HEK293 (cell line): ENCODE measurements at regions not wholly inside any gene's neighbourhood (a gene's known extent, or its start where the extent isn't known, plus 50 kb on each side); places are given as distances from the start of the nearest gene placed in this dataset.

ENCODE experiments used
- CTCF ChIA-PET: fragments of 350-600 bp; formaldehyde crosslinking; extraction: SDS; loops from one replicate; lab custom pipeline; 2021; ENCODE audit warnings: antibody characterized with exemption; lab: Yijun Ruan, JAX
- POLR2A ChIA-PET: fragments of 300-600 bp; formaldehyde crosslinking; extraction: SDS; loops from one replicate; lab custom pipeline; 2020; ENCODE audit warnings: antibody characterized with exemption, inconsistent platforms; lab: Yijun Ruan, JAX
- H3K27ac ChIP-seq: fragments of 200-500 bp; sonication (Bioruptor generic); 2 replicates; pipeline ENCODE4 v1.5.1; 2014; ENCODE audit warnings: low read depth, low read length, control low read depth, inconsistent platforms; ENCODE audit errors: extremely low read depth
- H3K36me3 ChIP-seq, 2 experiments: fragments of 200-500 bp in 1 of 2; sonication (Bioruptor generic) in 1 of 2; 1 replicate in 1 of 2; 2 replicates in 1 of 2; pipeline ENCODE4 v1.5.1; 2014 to 2017; ENCODE audit warnings: inconsistent platforms in 2 of 2, low read length in 2 of 2; ENCODE audit not compliant: control insufficient read depth in 2 of 2, insufficient read depth in 1 of 2
- H3K4me1 ChIP-seq: fragments of 200-500 bp; sonication (Bioruptor generic); 2 replicates; pipeline ENCODE4 v1.5.1; 2014; ENCODE audit warnings: mild to moderate bottlenecking, low read length, inconsistent platforms; ENCODE audit not compliant: control insufficient read depth, insufficient read depth
- H3K4me3 ChIP-seq: 2 replicates; pipeline ENCODE4 v1.5.1; 2011; ENCODE audit warnings: low read depth, mild to moderate bottlenecking, control low read depth, low read length, moderate library complexity
- H3K9me3 ChIP-seq: fragments of 200-500 bp; sonication (Bioruptor generic); 2 replicates; pipeline ENCODE4 v1.5.1; 2014; ENCODE audit warnings: low read depth, low read length, inconsistent platforms; ENCODE audit not compliant: control insufficient read depth, insufficient read depth
- EGR2 ChIP-seq: fragments of 450-650 bp; formaldehyde crosslinking; IDR thresholded peaks from 2 replicates; pipeline ENCODE4 v1.5.1; 2016; ENCODE audit warnings: low read depth, missing biosample characterization, missing genetic modification characterization
- HOXD13 ChIP-seq: sonication (generic); formaldehyde crosslinking; IDR thresholded peaks from 2 replicates; pipeline ENCODE4 v1.8.0; 2022; ENCODE audit warnings: missing genetic modification reagents, borderline replicate concordance
- KLF8 ChIP-seq: fragments of 450-650 bp; formaldehyde crosslinking; IDR thresholded peaks from 2 replicates; pipeline ENCODE4 v1.5.1; 2016; ENCODE audit warnings: missing biosample characterization, missing genetic modification characterization
- ZBTB20 ChIP-seq: fragments of 450-650 bp; formaldehyde crosslinking; IDR thresholded peaks from 2 replicates; pipeline ENCODE4 v1.5.1; 2016; ENCODE audit warnings: missing biosample characterization, missing genetic modification characterization
- ZBTB44 ChIP-seq: fragments of 450-650 bp; IDR thresholded peaks from 2 replicates; pipeline ENCODE4 v1.5.1; 2018; ENCODE audit warnings: missing biosample characterization, mild to moderate bottlenecking, missing genetic modification characterization
- ZFP3 ChIP-seq: fragments of 450-650 bp; formaldehyde crosslinking; IDR thresholded peaks from 2 replicates; pipeline ENCODE4 v1.5.1; 2016; ENCODE audit warnings: low read depth, missing biosample characterization, missing genetic modification characterization
- ZIC2 ChIP-seq: fragments of 450-650 bp; formaldehyde crosslinking; IDR thresholded peaks from 2 replicates; pipeline ENCODE4 v1.5.1; 2016; ENCODE audit warnings: missing biosample characterization, missing genetic modification characterization
- ZNF10 ChIP-seq: fragments of 450-650 bp; formaldehyde crosslinking; IDR thresholded peaks from 2 replicates; pipeline ENCODE4 v1.5.1; 2017; ENCODE audit warnings: missing biosample characterization, missing genetic modification characterization
- ZNF112 ChIP-seq: fragments of 450-650 bp; formaldehyde crosslinking; IDR thresholded peaks from 2 replicates; pipeline ENCODE4 v1.5.0; 2017; ENCODE audit warnings: missing biosample characterization, missing genetic modification characterization
- ZNF121 ChIP-seq: fragments of 450-650 bp; formaldehyde crosslinking; IDR thresholded peaks from 2 replicates; pipeline ENCODE4 v1.5.1; 2016; ENCODE audit warnings: missing biosample characterization, missing genetic modification characterization
- ZNF239 ChIP-seq: fragments of 450-650 bp; formaldehyde crosslinking; IDR thresholded peaks from 2 replicates; pipeline ENCODE4 v1.5.1; 2016; ENCODE audit warnings: missing biosample characterization, missing genetic modification characterization
- ZNF266 ChIP-seq: fragments of 450-650 bp; formaldehyde crosslinking; IDR thresholded peaks from 2 replicates; pipeline ENCODE4 v1.5.1; 2016; ENCODE audit warnings: missing biosample characterization, missing genetic modification characterization, low read depth
- ZNF311 ChIP-seq: fragments of 450-650 bp; formaldehyde crosslinking; IDR thresholded peaks from 2 replicates; pipeline ENCODE4 v1.5.1; 2017; ENCODE audit warnings: missing biosample characterization, missing genetic modification characterization, borderline replicate concordance
- ZNF324 ChIP-seq: fragments of 450-650 bp; formaldehyde crosslinking; IDR thresholded peaks from 2 replicates; pipeline ENCODE4 v1.5.1; 2016; ENCODE audit warnings: missing biosample characterization, missing genetic modification characterization
- ZNF362 ChIP-seq: fragments of 450-650 bp; formaldehyde crosslinking; IDR thresholded peaks from 2 replicates; pipeline ENCODE4 v1.5.1; 2016; ENCODE audit warnings: missing biosample characterization, missing genetic modification characterization
- ZNF391 ChIP-seq: fragments of 450-650 bp; formaldehyde crosslinking; IDR thresholded peaks from 2 replicates; pipeline ENCODE4 v1.5.1; 2016; ENCODE audit warnings: low read depth, missing biosample characterization, missing genetic modification characterization, borderline replicate concordance
- ZNF449 ChIP-seq: fragments of 450-650 bp; formaldehyde crosslinking; IDR thresholded peaks from 2 replicates; pipeline ENCODE4 v1.5.1; 2017; ENCODE audit warnings: missing biosample characterization, mild to moderate bottlenecking, missing genetic modification characterization, moderate library complexity
- ZNF548 ChIP-seq: fragments of 450-650 bp; formaldehyde crosslinking; IDR thresholded peaks from 2 replicates; pipeline ENCODE4 v1.5.1; 2016; ENCODE audit warnings: missing biosample characterization, missing genetic modification characterization
- ZNF549 ChIP-seq: fragments of 450-650 bp; IDR thresholded peaks from 2 replicates; pipeline ENCODE4 v1.5.1; 2018; ENCODE audit warnings: missing biosample characterization, missing genetic modification characterization, mild to moderate bottlenecking, inconsistent platforms, moderate library complexity
- ZNF580 ChIP-seq: fragments of 450-650 bp; formaldehyde crosslinking; IDR thresholded peaks from 2 replicates; pipeline ENCODE4 v1.5.1; 2016; ENCODE audit warnings: missing biosample characterization, missing genetic modification characterization
- ZNF600 ChIP-seq: fragments of 450-650 bp; formaldehyde crosslinking; IDR thresholded peaks from 2 replicates; pipeline ENCODE4 v1.5.1; 2016; ENCODE audit warnings: missing biosample characterization, missing genetic modification characterization
- ZNF623 ChIP-seq: fragments of 450-650 bp; formaldehyde crosslinking; IDR thresholded peaks from 2 replicates; pipeline ENCODE4 v1.5.1; 2016; ENCODE audit warnings: missing biosample characterization, missing genetic modification characterization
- ZNF654 ChIP-seq: fragments of 450-650 bp; formaldehyde crosslinking; IDR thresholded peaks from 2 replicates; pipeline ENCODE4 v1.5.1; 2016; ENCODE audit warnings: low read depth, missing biosample characterization, missing genetic modification characterization
- ZNF658 ChIP-seq: fragments of 450-650 bp; formaldehyde crosslinking; IDR thresholded peaks from 2 replicates; pipeline ENCODE4; 2016; ENCODE audit warnings: missing biosample characterization, missing genetic modification characterization

- TF ChIP-seq ZIC2 (tag by site-specific recombination) (no peak), ZBTB44 (no peak)
These were observed 57.8 kb upstream of the LANCL2 start (continued) for GRCh38 chr7:55307123-55307916.

GRCh38 chr7:55308186-55308929 lies 56.8 kb upstream of the LANCL2 start:
- Histone ChIP-seq H3K4me3 (no peak overlapping the region), H3K4me1 (no peaks in the 10 kb centered on the region), H3K36me3 (no peaks in the 10 kb centered on the region), H3K27ac (no peak overlapping the region), H3K9me3 (no peaks in the 10 kb centered on the region)
- CTCF ChIA-PET = interaction anchor here (0.5 to 1.8 kb wide), 3 partner anchors 11 to 53 kb away, joined by 3 to 6 read pairs (median 3); no protein-coding TSS in a partner anchor
- no peak for TF ChIP-seq ZNF548
- no peak for TF ChIP-seq ZNF266
- no peak for TF ChIP-seq ZBTB20 (tag by site-specific recombination)
- no peak for TF ChIP-seq ZNF658 (tag by site-specific recombination)
- no peak for TF ChIP-seq ZNF10 (tag by site-specific recombination)
- TF ChIP-seq ZFP3 (tag by site-specific recombination) = no peak
- no peak for TF ChIP-seq HOXD13
- no peak for TF ChIP-seq KLF8 (tag by site-specific recombination)
- TF ChIP-seq ZNF549 (tag by site-specific recombination) = no peak
- TF ChIP-seq EGR2 (tag by site-specific recombination) = no peak
- TF ChIP-seq ZNF324 (tag by site-specific recombination) = no peak
- no peak for TF ChIP-seq ZNF654 (tag by site-specific recombination)
- TF ChIP-seq ZNF600 (tag by site-specific recombination) = no peak
- no peak for TF ChIP-seq ZNF580
- no peak for TF ChIP-seq ZNF311 (tag by site-specific recombination)
- POLR2A ChIA-PET = no interaction called here

- TF ChIP-seq ZNF449 (tag by site-specific recombination) (no peak), ZNF362 (tag by site-specific recombination) (no peak), ZNF121 (tag by site-specific recombination) (no peak), ZNF391 (no peak), ZNF239 (tag by site-specific recombination) (no peak), ZNF112 (tag by site-specific recombination) (no peak), ZNF623 (no peak)
- H3K27ac ChIP-seq = no peak overlapping the region
- POLR2A ChIA-PET = no interaction called here
- H3K36me3 ChIP-seq = no peaks in the 10 kb centered on the region
- H3K9me3 ChIP-seq = no peaks in the 10 kb centered on the region
- CTCF ChIA-PET = interaction anchor here (0.7 to 1.8 kb wide), 2 partner anchors 12 to 95 kb away, joined by 3 to 6 read pairs; no protein-coding TSS in a partner anchor
- H3K4me3 ChIP-seq = no peak overlapping the region
- H3K4me1 ChIP-seq = no peaks in the 10 kb centered on the region
These were observed 55.8 kb upstream of the LANCL2 start for GRCh38 chr7:55309040-55309991.
